Iris pigment epithelial cell (primary cell): ENCODE measurements at regions not wholly inside any gene's neighbourhood (a gene's known extent, or its start where the extent isn't known, plus 50 kb on each side); places are given as distances from the start of the nearest gene placed in this dataset.
"Not testable (repeated sequence)": the region's sequence is repeated elsewhere in the genome, so short reads cannot be mapped to it uniquely, and the experiment has no call there.

ENCODE experiments used
- DNase-seq: peaks from one replicate; pipeline ENCODE4 v3.0.0-alpha.2; 2011; ENCODE audit warnings: low read depth

DNA sequence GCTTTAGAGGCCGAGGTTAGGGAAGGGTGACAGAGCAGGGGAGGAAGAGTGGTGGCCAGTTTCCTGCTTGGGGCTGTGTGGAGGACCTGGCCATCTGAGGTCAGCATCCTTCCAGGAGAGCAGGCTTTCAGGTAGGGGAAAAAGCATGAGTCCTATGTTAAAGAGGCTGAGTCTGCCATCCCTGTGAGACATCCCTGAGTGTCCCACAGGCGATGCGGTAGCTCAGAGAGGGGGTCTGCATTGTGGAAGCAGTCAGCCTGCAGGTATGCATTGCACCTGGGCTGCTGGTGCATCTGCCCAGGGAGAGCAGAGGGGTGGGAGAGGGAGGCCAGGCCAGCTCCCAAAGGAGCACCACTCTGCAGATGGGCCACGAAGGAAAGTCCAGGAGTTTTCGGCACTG lies 282.1 kb upstream of the ZNF32 start:
- no peak for DNase-seq

DNA sequence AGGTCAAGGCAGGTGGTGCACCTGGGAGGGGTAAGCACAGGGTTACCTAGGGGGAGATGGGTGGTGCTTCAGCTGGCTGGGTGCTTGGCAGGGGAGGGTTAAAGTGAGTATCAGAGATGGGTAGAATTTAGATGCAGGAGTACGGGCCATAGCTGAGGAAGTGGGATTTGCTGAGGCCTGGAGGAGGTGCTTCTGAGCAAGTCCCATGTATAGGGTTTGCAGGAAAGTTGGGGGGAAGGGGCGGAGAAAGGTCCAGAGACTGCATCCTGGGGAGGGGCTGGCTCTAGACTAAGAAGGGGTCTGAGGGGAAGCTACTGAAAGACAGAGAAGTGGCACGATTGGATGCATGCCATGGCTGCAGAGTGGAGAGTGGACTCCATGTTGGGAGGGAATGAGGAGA lies 281.6 kb upstream of the ZNF32 start:
- no peak for DNase-seq

DNA sequence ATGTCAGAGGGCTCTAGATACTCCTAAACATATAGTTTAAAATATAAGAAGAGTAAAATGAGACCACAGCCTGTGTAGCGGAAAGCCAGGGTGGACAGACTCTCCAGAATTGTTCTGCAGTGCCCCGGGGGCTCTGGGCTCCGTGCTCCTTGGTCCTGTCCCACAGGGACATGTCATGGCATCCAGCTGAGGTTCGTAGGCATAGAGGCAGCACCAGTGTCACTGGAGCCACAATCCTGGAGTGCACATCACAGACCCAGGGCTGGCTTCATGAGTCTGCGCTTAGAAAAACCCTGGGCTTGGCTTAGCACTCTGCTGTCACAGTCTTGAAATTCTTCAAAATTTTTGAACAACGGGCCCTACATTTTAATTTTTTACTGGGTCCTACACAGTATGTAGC lies 280.4 kb upstream of the ZNF32 start:
- no peak for DNase-seq

DNA sequence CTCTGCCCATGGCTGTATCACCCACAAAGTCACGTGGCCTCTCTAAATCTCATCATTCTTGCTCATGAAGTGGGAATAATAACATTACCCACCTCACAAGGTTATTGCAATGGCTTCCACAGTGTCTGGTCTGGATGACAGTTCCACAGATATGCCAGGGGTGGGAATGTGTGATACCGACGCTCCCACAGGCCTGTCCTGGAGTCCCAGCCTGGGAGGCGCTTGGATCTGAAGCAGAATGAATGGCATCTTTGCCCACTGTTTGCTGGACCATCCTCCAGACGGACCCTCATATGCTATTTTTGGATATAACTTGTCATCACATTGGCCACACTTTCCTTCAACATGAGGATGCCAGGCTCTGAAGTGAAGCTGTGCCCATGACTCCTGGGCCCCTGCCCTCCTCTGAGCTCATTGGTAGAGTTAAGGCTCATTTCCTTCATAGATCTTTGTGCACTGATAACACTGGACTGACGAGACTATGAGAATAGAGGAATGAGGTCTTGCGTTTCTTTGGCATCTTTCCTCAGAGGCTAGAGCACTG lies 279.8 kb upstream of the ZNF32 start:
- no peak for DNase-seq

DNA sequence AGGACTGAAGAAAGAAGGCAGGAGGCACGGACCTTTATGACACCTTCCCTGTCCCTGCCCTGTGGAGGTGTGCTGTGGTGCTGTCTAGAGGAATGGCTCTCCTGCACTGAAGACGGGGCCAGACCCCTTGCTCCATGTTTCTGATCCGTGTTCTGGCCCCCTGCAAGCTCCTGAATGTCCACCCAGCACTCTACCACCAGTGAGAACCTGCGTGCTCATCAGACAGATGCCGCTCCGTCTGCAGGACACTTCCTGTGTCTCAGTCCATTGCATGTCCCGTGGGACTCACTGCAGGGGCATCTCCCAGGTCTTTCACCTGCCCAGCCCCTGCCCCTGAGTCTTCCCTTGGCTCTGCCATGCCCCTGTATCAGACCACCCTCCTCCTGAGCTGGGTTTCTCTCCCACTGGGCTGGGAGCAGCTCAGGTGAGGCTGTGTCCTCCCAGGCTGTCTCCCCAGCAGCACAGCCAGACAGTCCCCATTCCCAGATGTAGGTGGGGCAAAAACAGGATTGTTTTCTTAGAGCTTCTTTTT lies 278.3 kb upstream of the ZNF32 start:
- no peak for DNase-seq

DNA sequence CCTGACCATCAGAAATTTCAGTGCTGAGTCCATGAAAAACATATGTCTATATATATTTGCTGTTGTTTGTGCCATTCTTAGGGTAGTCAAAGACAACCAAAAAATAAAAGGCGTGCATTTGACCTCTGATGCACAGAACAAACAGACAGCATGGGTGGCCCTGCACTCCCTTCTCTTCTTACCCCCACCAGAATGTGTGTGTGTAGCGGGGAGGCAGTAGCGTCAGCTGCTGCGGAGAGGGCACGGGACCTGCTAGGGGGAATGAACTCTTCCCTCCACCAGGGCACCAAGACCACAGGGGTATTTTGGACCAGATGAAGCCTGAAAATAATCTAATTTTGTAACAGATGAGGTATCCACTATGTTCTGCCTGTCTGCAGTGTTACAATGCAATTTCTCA lies 277.7 kb upstream of the ZNF32 start:
- no peak for DNase-seq

DNA sequence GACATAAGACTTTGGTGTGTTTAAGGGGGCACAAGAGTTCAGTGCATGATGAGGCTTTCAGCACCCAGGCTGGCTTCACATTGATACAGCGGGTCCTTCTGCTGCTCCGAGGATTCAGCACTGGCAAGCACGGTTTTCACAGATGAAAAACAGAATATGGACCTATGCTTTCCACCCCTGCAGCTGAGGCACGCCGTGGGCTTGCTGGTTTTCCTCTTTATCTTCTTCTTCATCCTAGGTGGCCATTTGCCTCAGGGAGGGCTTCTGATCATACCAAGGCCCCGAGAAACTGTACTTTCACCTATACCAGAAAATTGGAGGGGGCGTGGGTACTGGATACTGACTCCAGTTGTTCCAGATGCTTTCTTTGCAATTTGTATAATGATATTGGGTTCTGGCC lies 277.1 kb upstream of the ZNF32 start:
- no peak for DNase-seq

DNA sequence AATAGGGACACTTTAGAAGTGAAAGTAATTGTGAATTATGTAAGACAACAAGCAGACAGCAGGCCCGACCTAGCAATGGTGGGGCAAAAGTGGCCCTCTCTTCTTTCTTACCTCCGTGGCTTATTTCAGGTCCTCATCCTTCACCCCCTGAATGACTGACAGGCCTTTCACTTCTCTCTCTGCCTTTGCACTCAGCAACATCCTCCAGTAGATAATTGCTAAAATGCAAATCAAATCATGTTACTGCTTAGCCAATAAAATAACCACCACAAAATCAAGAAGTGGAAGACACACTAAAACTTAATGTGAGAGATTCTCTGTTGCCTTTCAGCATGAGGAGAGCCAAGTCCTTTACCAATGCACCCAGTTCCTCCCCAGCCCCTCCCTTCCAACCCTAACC lies 274.6 kb upstream of the ZNF32 start:
- DNase-seq, result no peak

DNA sequence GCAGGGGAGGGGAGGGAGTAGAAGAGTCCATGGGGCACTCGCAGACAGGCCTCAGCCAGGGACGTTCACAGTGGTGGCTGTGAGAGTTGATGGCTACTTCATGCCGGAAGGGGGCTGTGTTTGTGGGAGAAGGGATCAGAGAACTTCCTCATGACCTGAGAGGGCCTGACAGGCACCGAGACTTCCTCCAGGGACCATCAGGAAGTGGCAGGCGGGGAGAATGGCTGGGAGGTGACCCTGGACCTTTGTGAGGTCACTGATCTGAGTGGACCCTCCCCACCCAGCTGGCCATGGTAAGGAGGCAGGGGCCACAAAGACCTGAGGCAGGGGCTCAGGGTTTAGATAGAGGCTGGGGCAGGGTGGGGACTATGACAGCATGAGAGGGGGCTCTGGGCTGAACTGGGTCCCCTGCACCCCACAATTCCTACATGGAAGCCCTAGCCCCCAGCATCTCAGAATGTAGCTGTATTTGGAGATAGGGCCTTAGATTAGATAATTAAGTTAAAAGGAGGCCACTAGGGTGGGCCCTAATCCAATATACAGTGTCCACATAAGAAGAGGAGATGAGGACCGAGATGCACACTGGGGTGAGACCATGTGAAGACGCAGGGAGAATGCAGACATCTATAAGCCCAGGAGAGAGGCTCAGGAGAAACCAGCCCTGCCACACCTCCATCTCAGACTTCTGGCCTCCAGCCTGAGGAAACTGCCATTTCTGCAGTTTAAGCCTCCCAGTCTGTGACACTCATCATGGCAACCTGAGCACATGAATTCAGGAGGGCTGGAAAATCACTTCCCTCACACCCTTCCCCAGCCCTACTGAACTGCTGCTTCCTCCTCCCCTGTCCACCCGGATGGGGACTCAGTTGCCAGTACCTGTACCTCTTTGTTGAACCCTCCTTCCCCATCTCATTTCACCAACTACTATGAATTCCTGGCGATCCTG lies 273.9 kb upstream of the ZNF32 start:
- no peak for DNase-seq

DNA sequence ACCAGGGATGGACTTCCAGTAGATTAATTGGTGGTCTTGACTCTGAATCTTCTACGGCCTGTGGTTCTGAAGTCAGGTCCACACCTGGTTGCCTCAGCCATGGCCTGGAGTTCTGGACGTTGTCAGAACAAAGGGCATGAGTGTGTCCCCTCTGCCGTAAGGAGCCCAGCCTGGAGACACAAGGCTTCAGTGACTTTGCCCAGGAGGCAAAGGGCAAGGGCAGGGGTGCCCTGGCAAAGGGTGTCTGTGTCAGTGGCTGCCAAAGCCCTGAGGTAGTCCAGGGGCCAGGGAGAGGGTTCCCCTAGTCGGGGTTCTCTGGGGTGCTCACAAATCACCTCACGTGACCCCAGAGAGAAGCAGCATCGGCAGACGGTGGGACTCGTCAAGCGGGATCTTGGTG lies 273.2 kb upstream of the ZNF32 start:
- DNase-seq, result no peak

DNA sequence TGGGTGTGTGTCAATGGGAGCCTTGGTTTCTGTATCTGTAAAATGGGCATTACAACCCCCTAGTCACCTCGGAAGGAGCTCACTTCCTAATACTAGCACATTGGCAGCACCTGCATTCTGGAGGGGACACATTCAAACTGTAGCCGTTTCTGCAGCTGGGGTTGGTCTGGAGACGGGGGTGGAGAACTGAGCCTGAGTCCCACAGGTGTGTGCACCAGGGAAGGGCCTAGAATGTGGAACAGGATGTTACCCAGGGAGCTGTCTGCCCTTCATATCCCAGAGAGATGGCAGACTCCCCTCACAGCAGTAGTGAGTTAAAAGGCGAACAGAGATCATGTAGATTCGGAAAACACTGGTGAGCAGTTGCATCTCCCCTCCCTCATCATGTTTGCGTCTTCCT lies 272.8 kb upstream of the ZNF32 start:
- no peak for DNase-seq

DNA sequence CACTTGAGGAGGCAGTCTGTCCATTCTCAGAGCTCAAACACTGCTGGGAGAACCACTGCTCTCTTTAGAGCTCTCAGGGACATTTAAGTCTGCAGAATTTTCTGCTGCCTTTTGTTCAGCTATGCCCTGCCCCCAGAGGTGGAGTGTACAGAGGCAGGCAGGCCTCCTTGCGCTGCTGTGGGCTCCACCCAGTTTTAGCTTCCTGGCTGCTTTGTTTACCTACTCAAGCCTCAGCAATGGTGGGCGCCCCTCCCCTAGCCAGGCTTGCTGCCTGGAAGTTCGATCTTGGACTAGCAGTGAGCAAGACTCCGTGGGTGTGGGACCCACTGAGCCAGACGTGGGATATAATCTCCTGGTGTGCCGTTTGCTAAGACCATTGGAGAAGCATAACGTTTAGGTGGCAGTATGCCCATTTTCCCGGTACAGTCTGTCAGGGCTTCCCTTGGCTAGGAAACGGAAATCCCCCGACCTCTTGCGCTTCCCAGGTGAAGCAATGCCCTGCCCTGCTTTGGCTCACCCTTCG lies 271.6 kb upstream of the ZNF32 start:
- DNase-seq, result not testable (repeated sequence)

DNA sequence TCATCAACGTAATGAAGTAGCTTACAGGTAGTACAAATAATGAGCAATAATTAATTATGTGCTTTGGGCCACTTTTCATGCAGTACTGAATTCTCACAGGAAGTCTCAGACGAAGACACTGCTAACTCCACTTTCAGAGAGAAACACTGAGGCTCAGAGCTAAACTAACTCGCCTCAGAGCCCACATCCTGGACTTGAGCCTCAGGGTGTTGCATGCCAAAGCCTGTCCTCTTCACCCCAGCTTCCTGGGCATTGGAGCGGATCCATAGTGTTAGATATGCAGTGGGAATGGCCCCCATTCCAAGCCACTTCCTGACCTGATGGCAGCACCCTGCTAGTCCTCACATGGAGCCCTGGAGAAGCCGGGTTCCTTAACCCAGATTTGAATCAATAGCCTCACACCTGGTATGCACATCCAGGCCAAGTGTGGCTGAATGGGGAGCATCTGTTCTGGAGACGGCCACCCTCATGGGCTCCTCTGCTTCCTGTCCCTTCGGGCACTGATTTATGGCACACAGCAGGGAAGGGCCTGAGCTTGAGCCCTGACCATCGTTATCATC lies 265.1 kb upstream of the ZNF32 start:
- no peak for DNase-seq

DNA sequence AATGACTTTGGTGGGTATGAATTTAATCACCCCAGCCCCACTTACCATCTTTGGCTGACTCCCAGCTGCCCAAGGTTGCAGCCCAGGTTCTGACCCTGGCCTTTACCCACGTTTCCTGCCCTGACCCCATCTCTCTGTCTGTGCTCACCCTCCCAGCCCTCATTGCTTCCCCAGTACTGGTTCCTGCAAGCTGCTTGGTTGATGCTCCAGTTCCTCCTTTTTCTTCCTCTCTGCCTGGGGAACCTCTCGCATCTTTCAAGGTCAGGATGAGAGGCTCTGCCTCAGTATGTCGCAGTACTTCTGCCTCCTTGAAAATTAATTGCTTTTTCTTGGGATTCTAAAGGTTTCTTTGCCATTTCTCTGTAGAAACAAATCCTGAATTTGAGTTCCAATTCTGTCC lies 263.8 kb upstream of the ZNF32 start:
- no peak for DNase-seq

DNA sequence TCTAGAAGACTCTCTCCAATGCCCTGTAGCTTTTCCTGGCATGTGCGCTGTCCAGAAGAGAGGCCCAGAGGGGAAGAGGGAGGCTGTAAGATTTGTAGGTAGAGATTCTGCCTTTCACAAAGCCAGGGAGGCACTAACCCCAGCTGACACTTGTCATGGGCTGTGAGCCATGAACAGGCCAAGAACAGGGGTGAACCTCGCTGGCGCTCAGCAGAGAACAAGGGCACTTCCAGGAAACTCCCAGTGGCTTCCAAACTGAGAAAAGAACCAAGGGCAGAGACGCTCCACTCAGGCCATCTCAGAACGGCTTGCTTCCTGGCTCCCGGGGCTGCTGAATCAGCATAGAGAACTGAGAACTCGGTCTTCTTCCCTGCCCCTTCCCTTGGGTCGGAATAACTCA lies 257.8 kb upstream of the ZNF32 start:
- no peak for DNase-seq

DNA sequence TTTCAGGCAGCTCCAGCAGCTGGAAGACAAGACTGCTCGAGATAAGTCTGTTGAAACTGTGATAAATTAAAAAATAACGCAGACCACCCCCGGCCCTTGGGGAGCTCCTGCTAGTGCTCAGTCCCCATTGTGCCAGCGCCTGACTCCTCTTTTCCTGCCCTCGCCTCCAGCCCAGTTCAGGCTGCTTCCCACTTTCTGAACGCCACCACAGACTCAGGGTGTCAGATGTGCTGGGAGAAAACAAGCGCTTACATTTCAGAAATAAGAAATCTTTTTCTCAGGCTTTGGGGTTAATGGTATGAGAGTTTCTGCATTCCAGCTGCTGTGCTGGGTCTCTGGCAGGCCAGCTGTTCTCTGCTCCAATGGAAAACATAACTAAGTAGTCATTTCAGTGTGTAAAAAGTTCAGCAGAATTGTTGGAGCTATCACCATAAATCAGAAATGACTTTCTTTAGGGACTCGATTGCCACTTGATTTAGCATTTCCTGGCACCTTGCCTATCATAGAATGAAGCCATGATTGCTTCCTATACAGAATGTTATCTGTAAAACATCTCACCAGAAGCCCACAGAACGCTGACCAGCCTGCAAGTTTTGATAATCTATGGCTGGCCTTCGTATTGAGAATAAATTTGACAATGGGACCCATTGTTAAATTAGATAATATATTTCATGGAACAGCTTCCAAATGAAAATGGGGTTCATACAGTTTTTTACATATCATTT lies 257.0 kb upstream of the ZNF32 start:
- peak; percentile 30 for DNase-seq

DNA sequence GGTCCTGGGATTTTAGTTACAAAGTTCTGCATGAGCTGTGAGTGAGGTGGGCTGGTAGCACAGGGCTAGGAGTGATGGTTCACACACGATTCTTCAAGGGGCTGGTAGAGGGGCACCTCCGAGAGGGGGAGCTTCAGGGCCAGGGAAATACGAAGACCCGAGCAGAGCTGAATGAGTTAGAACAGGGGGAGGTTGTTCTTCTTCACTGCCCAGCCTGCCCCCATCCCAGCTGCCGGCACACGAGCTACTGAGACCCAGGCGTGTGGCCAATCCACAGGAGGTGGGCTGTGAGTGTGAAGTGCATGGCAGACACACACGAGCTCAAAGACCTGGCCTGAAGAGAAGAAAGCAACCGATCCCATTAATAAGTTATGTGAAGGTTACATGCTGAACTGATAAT lies 256.2 kb upstream of the ZNF32 start:
- DNase-seq, result no peak

DNA sequence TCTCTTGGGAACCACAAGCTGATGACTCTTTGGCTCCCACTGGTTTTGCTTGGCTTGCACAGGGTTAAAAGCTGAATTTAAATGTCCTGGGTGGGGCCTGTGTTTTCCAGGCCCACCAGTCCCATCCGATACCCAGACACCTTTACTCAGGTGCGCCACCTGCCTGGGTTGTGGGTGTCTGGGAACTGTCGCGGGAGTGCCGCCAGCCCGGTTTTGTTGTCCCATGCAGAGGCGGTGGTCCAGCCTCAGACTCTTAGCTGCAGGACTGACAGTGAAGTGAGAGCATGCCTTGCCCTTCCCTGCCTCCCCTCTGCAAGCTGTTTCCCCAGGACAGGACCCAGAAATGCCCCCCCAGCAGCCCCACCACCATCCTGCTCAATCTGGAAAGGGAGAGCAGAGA lies 255.6 kb upstream of the ZNF32 start:
- no peak for DNase-seq

DNA sequence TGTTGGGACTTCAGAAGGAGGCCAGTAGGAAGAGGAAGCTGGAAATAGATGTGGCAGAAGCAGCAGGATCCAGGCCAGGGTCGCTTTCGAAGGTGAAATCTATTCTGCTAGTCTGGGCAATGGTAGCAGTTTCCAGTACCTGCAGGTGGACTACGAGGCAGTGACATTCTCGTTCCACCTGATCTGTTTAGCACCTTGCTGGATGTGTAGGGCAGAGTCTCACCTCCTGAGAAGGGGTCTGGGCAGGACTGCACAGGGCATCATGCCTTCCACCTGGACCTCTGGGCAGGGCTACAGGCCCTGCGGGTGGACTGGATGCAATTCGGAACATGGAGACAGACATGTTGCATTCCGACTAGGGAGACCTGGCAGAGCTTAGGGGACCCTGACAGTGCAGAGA lies 254.8 kb upstream of the ZNF32 start:
- DNase-seq, result no peak

DNA sequence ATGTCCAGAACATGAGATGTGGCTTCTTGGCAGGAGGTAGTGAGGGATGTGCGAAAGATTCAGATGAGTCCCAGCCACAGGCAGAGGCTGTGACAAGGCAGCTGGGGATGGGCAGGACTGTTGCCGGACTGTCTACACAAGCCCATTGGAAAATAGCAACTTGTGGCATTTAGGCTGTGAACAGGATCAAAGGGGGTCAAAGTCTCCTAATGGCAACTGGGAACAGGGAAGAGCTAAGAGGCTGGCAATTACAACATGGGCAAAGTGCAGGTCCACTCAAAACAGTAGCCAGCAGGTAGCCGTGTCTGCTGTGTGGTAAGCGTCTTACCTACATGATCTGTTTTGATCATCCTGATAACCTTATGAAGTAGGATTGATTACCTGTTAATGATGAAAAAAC lies 254.2 kb upstream of the ZNF32 start:
- DNase-seq, result no peak

DNA sequence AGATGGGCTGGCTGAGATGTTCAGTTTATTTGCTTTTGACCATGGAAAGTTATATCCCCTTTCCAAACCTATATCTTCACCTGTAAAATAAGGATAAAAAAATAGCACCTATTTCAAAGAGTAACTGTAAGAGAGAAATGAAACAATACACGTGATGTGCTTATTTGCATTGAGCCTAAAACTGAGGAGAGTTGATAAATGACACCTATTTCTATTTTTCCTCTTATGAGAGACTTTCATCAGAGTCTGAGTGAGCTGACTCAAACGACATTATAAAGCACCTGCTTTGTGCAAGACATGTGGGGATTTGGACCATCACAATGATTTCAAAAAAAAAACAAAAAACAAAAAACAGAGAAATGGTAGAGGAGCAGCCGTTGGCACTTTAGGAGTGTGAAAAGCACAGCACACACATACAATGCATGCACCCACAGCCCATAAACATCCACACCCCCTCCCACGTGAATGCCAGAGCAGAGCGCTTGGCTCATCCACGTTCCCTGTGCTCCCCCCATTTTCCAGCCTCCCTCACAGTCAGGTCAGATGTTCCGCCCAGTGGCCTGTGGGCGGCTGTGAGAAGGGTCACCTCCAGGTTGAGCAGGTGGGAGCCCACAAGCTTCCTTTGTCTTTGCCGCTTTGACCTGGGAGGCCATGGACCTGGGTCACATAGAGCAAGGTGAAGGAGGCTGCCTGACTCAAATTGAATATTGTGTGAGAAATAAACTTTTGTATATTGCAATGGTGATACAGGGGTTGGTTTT lies 253.2 kb upstream of the ZNF32 start:
- DNase-seq, result no peak

DNA sequence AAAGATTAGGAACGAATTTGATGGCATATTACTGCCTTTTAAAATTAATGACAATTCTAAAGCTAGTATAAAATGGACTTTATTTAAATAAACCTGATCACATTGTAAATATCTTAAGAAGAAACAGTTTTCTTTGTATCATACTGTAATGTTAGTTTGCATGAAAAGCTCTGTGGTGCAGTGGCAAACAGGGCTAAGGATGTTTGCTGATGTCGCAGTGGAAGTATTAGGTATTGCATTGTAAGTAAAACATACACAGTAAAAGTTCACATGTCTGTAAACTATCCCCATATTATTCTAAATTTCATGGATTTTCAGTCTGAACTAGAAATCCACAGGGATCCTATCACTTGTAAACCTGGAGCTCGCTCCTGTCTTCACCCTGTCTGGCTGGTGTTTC lies 252.6 kb upstream of the ZNF32 start:
- peak; percentile 12 for DNase-seq
